ENCODE measurements at regions not wholly inside any gene's neighbourhood (a gene's known extent, or its start where the extent isn't known, plus 50 kb on each side); places are given as distances from the start of the nearest gene placed in this dataset.

- no peak for TF ChIP-seq POLR2AphosphoS5 (IDR thresholded peaks at IDR 0.05)
- TF ChIP-seq POLR2A (IDR thresholded peaks at IDR 0.05) = no peak
- TF ChIP-seq, protein P1, sequence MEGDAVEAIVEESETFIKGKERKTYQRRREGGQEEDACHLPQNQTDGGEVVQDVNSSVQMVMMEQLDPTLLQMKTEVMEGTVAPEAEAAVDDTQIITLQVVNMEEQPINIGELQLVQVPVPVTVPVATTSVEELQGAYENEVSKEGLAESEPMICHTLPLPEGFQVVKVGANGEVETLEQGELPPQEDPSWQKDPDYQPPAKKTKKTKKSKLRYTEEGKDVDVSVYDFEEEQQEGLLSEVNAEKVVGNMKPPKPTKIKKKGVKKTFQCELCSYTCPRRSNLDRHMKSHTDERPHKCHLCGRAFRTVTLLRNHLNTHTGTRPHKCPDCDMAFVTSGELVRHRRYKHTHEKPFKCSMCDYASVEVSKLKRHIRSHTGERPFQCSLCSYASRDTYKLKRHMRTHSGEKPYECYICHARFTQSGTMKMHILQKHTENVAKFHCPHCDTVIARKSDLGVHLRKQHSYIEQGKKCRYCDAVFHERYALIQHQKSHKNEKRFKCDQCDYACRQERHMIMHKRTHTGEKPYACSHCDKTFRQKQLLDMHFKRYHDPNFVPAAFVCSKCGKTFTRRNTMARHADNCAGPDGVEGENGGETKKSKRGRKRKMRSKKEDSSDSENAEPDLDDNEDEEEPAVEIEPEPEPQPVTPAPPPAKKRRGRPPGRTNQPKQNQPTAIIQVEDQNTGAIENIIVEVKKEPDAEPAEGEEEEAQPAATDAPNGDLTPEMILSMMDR (IDR thresholded peaks at IDR 0.05 in 8 of 11, conservative IDR thresholded peaks at IDR 0.05 in 3 of 11) = no peak
These were observed 994.7 kb upstream of the EPHA7 start for GRCh38 chr6:94414041-94414440.
